ENCODE measurements at regions not wholly inside any gene's neighbourhood (a gene's known extent, or its start where the extent isn't known, plus 50 kb on each side); places are given as distances from the start of the nearest gene placed in this dataset.

DNA sequence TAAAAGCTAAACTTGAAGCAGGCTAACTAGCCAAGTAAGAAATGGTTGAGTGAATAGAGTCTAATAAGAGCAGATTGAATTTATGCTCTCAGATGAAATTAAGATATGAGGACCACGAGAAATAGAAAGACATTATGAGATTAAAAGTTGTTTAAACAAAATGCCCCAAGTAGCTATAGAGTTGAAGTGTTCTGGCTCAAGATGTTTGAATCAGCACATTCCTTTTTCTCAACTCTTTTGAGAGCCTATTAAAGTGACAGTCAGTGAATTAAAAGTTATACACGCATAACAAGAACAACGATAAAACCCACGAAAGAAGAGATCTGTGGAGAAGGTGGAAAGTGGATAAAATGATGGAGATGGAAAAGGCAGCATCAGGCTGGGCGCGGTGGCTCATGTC, 322.2 kb upstream of the ANKRD30A start:
- TF ChIP-seq, protein P1, sequence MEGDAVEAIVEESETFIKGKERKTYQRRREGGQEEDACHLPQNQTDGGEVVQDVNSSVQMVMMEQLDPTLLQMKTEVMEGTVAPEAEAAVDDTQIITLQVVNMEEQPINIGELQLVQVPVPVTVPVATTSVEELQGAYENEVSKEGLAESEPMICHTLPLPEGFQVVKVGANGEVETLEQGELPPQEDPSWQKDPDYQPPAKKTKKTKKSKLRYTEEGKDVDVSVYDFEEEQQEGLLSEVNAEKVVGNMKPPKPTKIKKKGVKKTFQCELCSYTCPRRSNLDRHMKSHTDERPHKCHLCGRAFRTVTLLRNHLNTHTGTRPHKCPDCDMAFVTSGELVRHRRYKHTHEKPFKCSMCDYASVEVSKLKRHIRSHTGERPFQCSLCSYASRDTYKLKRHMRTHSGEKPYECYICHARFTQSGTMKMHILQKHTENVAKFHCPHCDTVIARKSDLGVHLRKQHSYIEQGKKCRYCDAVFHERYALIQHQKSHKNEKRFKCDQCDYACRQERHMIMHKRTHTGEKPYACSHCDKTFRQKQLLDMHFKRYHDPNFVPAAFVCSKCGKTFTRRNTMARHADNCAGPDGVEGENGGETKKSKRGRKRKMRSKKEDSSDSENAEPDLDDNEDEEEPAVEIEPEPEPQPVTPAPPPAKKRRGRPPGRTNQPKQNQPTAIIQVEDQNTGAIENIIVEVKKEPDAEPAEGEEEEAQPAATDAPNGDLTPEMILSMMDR (IDR thresholded peaks at IDR 0.05), result no peak
- no peak for TF ChIP-seq POLR2A (IDR thresholded peaks at IDR 0.05)

Measured in Peyer's patch (tissue), 4 donors.